SK-N-MC (cell line): ENCODE measurements at regions not wholly inside any gene's neighbourhood (a gene's known extent, or its start where the extent isn't known, plus 50 kb on each side); places are given as distances from the start of the nearest gene placed in this dataset.

Source experiments
- EZH2 ChIP-seq: fragments of 200-600 bp; sonication (generic); IDR thresholded peaks from one replicate; pipeline ENCODE4 v1.6.1; 2017; ENCODE audit warnings: antibody characterized with exemption
- FOXP2 ChIP-seq: optimal IDR thresholded peaks from 2 replicates; pipeline ENCODE3; 2011; ENCODE audit warnings: mild to moderate bottlenecking, moderate library complexity; ENCODE audit not compliant: insufficient read depth; ENCODE audit errors: extremely low read length, control extremely low read depth
- POLR2AphosphoS5 ChIP-seq: IDR thresholded peaks from 2 replicates; pipeline ENCODE4 v1.6.1; 2012; ENCODE audit warnings: mild to moderate bottlenecking, low read depth, low read length, borderline replicate concordance

GRCh38 chr3:150270883-150271590, 137.1 kb upstream of the TSC22D2 start:
- TF ChIP-seq POLR2AphosphoS5 (no peak), EZH2 (no peak), FOXP2 (no peak)
